Erythroblast (primary cell): ENCODE measurements at regions not wholly inside any gene's neighbourhood (a gene's known extent, or its start where the extent isn't known, plus 50 kb on each side); places are given as distances from the start of the nearest gene placed in this dataset.
"Not testable (repeated sequence)": the region's sequence is repeated elsewhere in the genome, so short reads cannot be mapped to it uniquely, and the experiment has no call there.

Source experiments
- DNase-seq, 2 experiments: peaks; one replicate each; lab custom pipeline; 2025; lab: John Stamatoyannopoulos, UW
- GATA1 ChIP-seq: IDR thresholded peaks from 2 replicates; pipeline ENCODE4 v1.6.1; 2011; ENCODE audit warnings: low read depth, mild to moderate bottlenecking, control low read depth, low read length, moderate library complexity
- POLR2A ChIP-seq: IDR thresholded peaks from 2 replicates; pipeline ENCODE4 v1.6.1; 2011; ENCODE audit warnings: mild to moderate bottlenecking, low read length

- DNase-seq, result no peak
- TF ChIP-seq GATA1 (no peak), POLR2A (no peak)
Measured at GRCh38 chr1:96145492-96145891, 576.1 kb upstream of the PTBP2 start.

DNA sequence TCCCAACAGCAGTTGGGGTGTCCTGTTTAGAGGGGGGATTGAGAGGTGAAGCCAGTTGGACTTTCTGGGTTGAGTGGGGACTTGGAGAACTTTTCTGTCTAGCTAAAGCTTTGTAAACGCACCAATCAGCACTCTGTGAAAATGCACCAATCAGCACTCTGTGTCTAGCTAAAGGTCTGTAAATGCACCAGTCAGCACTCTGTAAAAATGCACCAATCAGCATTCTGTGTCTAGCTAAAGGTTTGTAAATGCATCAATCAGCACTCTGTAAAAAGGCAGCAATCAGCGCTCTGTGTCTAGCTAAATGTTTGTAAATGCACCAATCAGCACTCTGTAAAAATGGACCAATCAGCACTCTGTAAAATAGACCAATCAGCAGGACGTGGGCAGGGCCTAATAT, 568.6 kb upstream of the PTBP2 start:
- DNase-seq, result not testable (repeated sequence)

DNA sequence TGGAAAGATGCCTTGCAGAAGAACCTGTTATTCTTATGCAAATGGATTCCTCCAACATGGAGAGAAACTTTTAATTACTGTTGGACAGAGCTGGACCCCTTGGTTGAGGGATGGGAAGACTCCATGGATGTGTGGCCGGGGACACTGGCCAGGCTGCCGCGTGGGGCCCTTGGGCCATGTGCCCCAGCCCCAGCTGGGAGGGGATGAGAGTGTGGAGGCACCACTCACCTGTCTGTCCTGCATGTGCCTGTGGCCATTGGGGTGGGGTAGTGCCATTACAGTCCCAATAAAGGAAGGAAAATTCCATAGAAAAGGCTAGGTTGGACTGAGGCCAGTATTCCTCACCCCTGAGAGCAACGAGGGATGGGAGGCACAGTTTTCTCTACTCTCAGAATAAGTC, 564.5 kb upstream of the PTBP2 start:
- no peak for TF ChIP-seq POLR2A
- no peak for TF ChIP-seq GATA1
- DNase-seq, result no peak

DNA sequence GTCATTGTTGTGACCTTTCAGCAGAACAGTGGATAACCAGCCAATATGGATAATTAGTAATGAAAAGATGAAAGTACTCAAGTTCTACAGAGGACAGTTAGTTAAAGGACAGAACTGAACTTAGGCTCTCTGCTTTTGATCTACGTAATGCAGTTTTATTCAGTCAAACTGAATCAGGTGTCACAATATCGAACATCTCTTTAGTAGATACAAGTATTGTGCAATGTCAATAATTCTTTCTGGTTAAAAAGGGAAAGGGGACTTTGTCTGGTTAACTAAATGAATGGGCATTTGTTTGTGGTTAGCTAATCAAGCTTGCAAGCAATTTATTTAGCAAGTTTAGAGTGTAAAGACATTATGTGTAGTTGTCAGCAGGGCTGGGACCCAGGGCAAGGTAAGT, 562.2 kb upstream of the PTBP2 start:
- DNase-seq, result no peak
- TF ChIP-seq POLR2A (no peak), GATA1 (no peak)

- TF ChIP-seq GATA1, result no peak
- TF ChIP-seq POLR2A, result no peak
- no peak for DNase-seq
Measured at GRCh38 chr1:96164053-96164452, 557.5 kb upstream of the PTBP2 start.

DNA sequence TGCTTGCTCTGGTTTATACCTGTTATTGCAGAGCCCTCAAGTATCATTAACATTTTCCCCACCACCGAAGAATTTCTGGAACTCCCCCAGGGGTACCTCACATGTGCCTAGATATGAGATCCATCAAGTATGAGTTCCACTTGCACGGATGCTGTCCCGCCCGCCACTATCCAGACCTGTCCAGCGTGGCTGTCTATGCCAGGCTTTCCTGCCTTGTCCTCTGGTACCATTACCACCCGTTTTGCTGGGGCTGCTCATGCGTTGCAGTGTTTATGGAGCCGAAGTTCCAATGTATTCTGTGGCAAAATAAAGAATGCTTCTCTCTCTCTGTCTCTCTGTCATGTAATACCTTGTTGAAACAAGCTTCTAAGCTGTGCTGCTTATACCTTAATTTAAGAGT, 543.5 kb upstream of the PTBP2 start:
- TF ChIP-seq GATA1, result no peak
- TF ChIP-seq POLR2A, result no peak
- DNase-seq, result no peak

DNA sequence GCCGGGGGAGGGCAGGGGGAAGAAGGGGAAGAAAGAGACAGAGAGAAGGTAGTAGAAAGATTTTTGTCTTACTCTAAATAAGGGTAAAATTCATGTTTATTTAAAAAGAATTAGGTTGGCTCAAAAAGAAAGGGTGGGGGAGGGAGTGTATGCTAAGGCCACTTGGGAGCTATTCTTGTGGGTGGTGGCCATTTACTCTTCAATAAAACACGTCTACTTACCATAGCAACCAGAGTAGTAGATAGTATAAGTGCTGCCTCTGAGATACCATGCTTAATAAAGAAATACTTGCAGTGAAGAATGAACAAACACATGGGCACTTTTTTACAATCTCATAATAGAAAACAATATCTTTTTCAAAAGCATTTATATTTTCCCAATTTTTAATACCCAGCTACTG, 538.1 kb upstream of the PTBP2 start:
- TF ChIP-seq POLR2A (no peak), GATA1 (no peak)
- DNase-seq, result no peak

DNA sequence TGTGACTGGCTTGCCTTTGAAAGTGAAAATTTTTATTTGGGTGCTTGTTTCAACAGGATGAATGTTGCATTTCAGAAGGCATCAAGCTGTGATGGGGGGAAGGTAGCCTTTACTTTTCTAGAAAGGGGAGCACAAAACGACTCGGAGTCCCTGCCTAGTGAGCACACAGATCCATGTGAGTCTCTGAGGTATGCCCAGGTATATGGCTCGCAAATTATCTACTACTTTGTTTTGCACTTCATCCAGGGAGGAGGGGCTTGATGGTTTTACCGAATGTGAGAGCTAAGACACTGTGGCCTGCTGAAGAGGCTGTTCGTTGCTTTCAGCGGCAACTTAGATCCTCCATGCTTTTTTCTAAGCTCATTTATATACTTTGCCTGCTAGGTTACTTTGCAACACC, 537.7 kb upstream of the PTBP2 start:
- DNase-seq, result no peak
- TF ChIP-seq GATA1 (no peak), POLR2A (no peak)

DNA sequence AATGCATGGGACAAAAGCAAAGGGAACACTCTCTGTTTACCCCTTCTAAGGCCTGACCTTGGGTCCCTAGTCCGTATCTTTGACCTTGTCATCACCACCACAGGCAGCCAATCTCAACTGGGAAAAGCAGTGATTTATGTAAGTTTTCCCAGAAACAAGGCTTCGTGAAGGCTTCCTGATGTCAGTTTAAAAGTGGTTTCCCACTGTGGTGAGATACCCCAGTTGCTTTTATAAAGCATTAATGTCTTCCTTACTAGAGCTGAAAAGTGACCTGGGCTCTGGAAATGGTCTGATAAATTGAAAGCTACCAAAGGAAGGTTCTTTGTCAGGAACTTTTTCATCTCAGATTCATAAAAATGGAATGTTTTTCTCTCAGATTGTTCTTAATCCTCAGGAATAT, 536.4 kb upstream of the PTBP2 start:
- no peak for TF ChIP-seq POLR2A
- no peak for TF ChIP-seq GATA1
- no peak for DNase-seq

DNA sequence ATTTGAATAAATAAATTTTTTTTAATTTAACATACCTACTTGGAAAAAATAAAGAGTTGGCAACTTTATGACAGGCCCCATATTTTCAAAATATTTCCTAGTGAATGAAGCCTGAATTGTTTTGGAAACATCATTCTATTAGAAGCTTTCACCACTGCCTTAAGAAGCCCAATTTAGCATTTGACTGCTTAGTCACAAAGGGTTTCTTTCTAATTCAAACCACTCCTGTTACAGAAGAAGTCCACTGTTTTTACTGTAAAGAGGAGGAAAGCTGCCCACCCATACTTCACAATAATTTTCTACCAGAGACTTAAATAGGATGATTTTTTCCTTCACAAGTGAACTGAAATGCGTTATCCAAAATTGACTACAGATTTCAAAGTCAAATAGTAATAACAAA, 534.6 kb upstream of the PTBP2 start:
- TF ChIP-seq POLR2A (no peak), GATA1 (no peak)
- DNase-seq, result no peak

GRCh38 chr1:96191165-96191564, 530.4 kb upstream of the PTBP2 start:
- no peak for DNase-seq
- TF ChIP-seq POLR2A (no peak), GATA1 (no peak)

GRCh38 chr1:96206451-96206850, 515.1 kb upstream of the PTBP2 start:
- DNase-seq, result no peak
- no peak for TF ChIP-seq GATA1
- TF ChIP-seq POLR2A, result no peak

- no peak for DNase-seq
- TF ChIP-seq GATA1 (no peak), POLR2A (no peak)
Measured at GRCh38 chr1:96207936-96208335, 513.6 kb upstream of the PTBP2 start.

DNA sequence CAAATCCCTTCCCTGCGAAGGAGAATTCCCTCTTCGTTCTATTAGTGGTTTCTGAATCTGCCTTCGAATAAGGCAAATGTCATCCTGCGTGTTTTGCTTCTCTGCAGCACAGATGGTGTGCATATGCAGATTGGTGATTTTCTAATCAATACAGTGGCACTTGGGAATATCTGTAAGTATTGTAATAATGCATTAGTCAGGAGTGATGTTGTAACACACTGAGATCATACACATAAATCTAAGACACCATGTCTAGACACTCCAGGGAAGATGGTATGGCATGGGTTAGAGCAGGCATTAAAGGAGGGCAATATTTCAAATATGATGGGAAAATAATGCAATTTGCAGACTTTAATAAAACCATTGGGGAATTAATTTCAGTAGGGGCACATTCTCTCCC, 513.2 kb upstream of the PTBP2 start:
- no peak for DNase-seq
- TF ChIP-seq GATA1 (no peak), POLR2A (no peak)

GRCh38 chr1:96210054-96210453, 511.5 kb upstream of the PTBP2 start:
- no peak for DNase-seq
- TF ChIP-seq GATA1, result no peak
- TF ChIP-seq POLR2A, result no peak

DNA sequence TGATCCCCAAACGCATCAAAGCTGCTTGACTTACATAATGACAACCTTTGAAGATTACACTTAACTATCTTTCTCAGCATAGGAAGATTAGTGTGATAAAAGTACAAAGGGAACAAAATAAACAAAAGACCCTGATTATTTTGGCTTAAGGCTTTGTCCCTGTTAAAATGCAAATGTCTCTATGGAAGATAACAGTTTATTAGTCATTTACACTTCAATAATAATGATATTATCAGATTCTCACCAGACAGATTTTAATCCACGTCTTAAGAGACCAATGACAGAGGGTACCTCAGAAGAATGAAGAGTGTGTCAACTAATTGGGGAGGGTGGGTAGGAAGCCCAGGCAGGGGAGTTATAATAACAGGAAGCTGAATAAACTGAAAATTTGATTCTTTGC, 510.4 kb upstream of the PTBP2 start:
- DNase-seq, result no peak
- no peak for TF ChIP-seq GATA1
- TF ChIP-seq POLR2A, result no peak
